ENCODE measurements at regions not wholly inside any gene's neighbourhood (a gene's known extent, or its start where the extent isn't known, plus 50 kb on each side); places are given as distances from the start of the nearest gene placed in this dataset.

DNA sequence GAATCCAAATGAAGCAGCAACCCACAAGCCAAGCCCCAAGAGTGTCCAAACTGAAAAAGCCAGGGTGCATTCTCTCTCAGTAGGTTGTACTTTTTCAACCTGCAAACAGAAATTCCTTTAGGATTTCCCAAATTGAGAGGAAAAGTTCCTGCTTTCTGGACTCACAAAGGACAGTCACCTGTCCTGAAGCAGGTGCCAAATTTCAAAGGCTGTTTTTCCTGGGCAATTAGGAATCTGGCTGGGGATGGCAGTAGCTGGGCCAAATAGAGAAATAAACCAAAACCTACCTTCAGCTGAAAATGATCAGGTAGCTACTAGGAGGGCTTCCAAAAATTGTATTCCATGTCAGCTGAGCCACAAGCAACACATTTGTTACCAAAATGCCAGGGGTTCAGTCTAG is 83.1 kb upstream of the TP63 start:
- H3K27ac Mint-ChIP-seq: no peak overlapping the region
- peaks cover 6% of the 10 kb centered on the region for H3K27me3 Mint-ChIP-seq (ENCODE audit: low read depth, poor library complexity)

DNA sequence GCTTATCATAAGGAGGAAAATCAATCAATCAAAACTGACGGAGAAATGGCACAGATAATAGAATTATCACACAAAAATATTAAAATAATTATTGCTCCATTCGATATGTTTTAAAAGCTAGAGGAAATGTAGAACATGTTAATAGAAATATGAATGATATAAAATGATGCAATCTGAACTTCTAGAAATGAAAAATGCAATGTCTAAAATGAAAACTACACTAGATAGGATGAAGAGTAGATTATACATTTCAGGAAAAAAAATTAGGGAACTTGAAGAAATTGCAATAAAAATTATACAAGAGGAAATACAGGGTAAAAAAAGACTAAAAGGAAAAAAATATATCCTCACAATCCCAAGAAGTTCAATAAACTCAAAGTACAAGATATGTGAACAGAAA is 80.2 kb upstream of the TP63 start:
- Mint-ChIP-seq H3K27me3 (ENCODE audit: low read depth, poor library complexity) (peaks cover 3% of the 10 kb centered on the region), H3K27ac (no peak overlapping the region), H3K36me3 (ENCODE audit: low read depth) (no peaks in the 10 kb centered on the region), H3K4me3 (no peak overlapping the region), H3K4me1 (no peaks in the 10 kb centered on the region), H3K9me3 (peaks cover 35% of the 10 kb centered on the region)
- no peak for DNase-seq
- TF ChIP-seq, protein P1, sequence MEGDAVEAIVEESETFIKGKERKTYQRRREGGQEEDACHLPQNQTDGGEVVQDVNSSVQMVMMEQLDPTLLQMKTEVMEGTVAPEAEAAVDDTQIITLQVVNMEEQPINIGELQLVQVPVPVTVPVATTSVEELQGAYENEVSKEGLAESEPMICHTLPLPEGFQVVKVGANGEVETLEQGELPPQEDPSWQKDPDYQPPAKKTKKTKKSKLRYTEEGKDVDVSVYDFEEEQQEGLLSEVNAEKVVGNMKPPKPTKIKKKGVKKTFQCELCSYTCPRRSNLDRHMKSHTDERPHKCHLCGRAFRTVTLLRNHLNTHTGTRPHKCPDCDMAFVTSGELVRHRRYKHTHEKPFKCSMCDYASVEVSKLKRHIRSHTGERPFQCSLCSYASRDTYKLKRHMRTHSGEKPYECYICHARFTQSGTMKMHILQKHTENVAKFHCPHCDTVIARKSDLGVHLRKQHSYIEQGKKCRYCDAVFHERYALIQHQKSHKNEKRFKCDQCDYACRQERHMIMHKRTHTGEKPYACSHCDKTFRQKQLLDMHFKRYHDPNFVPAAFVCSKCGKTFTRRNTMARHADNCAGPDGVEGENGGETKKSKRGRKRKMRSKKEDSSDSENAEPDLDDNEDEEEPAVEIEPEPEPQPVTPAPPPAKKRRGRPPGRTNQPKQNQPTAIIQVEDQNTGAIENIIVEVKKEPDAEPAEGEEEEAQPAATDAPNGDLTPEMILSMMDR (IDR thresholded peaks at IDR 0.05): no peak

More for the DNA sequence above, 83.1 kb upstream of the TP63 start:
- DNase-seq: no peak
- peaks cover 40% of the 10 kb centered on the region for H3K9me3 Mint-ChIP-seq
- TF ChIP-seq, protein P1 (IDR thresholded peaks at IDR 0.05): no peak
- H3K4me3 Mint-ChIP-seq: no peak overlapping the region
- no peaks in the 10 kb centered on the region for H3K4me1 Mint-ChIP-seq
- no peaks in the 10 kb centered on the region for H3K36me3 Mint-ChIP-seq (ENCODE audit: low read depth)

DNA sequence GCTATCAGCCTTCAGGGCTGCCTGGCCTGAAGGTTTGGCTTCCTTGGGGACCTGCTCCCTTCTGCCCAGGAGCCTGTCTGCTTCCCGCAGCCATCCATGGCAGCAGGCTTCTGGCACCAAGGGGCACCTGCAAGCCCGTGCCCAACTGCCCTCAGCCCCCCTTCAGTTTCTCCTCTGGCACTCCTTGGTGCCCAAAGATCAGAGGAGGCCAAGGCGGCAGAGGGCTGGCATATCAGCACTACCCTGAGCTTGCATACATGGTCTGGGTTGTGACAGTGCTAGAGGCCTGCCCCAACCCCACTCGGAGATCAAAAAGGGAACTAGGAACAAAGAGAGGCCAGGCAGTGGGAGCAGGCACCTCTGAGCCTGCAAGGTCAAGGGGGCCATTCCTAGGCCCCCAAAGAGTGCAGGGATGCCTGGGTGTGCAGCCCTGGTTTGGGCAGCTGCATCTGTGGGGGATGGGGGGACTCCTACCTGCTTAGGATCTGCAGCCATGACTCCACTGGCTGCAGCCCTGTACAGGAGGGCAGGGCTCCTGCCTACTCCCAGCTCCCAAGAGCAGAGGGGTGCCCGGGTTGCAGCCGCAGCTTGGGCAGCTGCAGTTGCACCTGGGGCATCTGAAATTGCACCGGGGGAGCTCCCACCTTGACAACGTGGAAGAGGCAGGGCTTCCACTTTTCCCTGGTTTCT is 76.2 kb upstream of the TP63 start:
- Mint-ChIP-seq H3K27me3 (ENCODE audit: low read depth, poor library complexity) (no peaks in the 10 kb centered on the region), H3K9me3 (peaks cover 33% of the 10 kb centered on the region), H3K27ac (no peak overlapping the region), H3K4me3 (no peak overlapping the region), H3K36me3 (ENCODE audit: low read depth) (no peaks in the 10 kb centered on the region), H3K4me1 (no peaks in the 10 kb centered on the region)
- TF ChIP-seq, protein P1 (IDR thresholded peaks at IDR 0.05): no peak
- no peak for DNase-seq

DNA sequence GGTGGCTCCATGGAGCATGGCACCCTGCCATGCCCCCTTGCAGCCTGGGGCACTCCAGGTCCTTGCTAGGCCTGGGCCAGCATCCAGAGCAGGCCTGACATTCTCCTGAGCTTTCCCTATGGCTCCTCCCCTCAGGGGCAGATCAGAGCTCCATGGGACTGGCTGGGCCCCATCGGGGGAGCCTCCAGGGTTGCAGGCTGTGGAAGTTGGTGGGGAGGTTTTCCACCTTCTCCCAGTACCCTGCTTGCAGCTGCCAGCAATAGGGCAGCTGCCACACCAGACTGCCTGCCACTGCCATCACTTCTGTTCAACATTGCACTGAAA is 75.7 kb upstream of the TP63 start:
- Mint-ChIP-seq H3K36me3 (ENCODE audit: low read depth) (no peaks in the 10 kb centered on the region), H3K27ac (no peak overlapping the region), H3K4me1 (no peaks in the 10 kb centered on the region), H3K27me3 (ENCODE audit: low read depth, poor library complexity) (no peaks in the 10 kb centered on the region), H3K4me3 (no peak overlapping the region), H3K9me3 (peaks cover 28% of the 10 kb centered on the region)
- no peak for DNase-seq
- TF ChIP-seq, protein P1 (IDR thresholded peaks at IDR 0.05): no peak

DNA sequence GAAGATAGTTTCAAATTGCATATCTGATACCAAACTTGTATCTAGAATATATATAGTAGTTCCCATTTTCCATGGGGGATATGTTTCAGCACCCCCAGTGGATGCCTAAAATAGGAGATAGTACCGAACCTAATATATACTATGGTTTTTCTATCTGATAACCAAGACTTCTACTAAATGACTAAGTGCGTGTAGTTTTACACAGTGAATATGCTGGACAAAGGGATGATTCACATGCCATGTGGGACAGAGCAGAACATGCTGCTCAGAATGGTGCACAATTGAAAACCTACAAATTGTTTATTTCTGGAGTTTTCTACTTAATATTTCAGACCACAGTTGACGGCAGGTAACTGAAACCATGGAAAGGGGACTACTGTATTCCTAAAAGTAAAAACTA is 73.4 kb upstream of the TP63 start:
- Mint-ChIP-seq H3K27me3 (ENCODE audit: low read depth, poor library complexity) (no peaks in the 10 kb centered on the region), H3K9me3 (peaks cover 19% of the 10 kb centered on the region), H3K4me1 (no peaks in the 10 kb centered on the region), H3K36me3 (ENCODE audit: low read depth) (no peaks in the 10 kb centered on the region), H3K27ac (no peak overlapping the region), H3K4me3 (no peak overlapping the region)
- TF ChIP-seq, protein P1 (IDR thresholded peaks at IDR 0.05): no peak
- no peak for DNase-seq

DNA sequence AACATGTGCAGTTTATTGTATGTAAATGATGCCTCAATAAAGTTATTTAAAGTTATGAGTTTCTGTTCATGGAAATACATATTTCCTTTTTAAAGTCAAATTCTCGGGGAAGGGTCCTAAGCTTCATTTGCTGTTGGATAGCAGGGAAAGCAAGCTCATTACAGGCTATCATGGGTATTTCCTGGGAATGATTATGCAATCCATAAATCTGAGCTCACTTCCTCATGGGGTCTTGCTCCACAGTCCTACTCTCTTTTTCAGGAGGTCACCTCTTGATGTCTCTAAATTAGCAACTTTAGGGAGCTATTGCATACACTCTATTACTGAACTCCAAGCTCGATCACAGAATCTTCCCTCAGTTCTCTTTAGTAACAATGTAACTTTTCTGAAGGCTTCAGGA is 69.9 kb upstream of the TP63 start:
- TF ChIP-seq, protein P1 (IDR thresholded peaks at IDR 0.05): no peak
- Mint-ChIP-seq H3K9me3 (peaks cover 19% of the 10 kb centered on the region), H3K36me3 (ENCODE audit: low read depth) (no peaks in the 10 kb centered on the region), H3K4me3 (no peak overlapping the region), H3K27me3 (ENCODE audit: low read depth, poor library complexity) (no peaks in the 10 kb centered on the region), H3K27ac (no peak overlapping the region), H3K4me1 (peaks cover 9% of the 10 kb centered on the region)
- DNase-seq: no peak

Data from nephron progenitor cell (in vitro differentiated cells).